ENCODE measurements at regions not wholly inside any gene's neighbourhood (a gene's known extent, or its start where the extent isn't known, plus 50 kb on each side); places are given as distances from the start of the nearest gene placed in this dataset.

DNA sequence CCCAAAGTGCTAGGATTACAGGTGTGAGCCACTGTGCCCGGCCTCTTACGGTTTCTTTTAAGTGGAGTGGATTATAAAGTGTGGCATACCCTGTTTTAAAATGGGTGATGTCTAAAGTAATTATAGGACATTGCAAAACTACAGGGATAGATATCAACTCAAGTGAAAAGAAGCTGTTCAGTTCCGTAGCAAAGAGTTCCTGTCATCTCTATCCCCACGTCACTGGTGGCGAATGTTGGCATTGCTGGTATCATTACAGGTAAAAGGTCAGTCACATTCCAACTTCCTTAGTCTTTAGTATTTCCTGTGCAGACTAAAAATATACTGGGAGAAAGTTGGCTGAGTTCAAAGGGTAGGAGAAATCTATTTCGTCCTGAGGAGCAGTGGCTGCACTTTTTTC is 95.6 kb upstream of the SLC38A2 start:
- TF ChIP-seq, protein P1, sequence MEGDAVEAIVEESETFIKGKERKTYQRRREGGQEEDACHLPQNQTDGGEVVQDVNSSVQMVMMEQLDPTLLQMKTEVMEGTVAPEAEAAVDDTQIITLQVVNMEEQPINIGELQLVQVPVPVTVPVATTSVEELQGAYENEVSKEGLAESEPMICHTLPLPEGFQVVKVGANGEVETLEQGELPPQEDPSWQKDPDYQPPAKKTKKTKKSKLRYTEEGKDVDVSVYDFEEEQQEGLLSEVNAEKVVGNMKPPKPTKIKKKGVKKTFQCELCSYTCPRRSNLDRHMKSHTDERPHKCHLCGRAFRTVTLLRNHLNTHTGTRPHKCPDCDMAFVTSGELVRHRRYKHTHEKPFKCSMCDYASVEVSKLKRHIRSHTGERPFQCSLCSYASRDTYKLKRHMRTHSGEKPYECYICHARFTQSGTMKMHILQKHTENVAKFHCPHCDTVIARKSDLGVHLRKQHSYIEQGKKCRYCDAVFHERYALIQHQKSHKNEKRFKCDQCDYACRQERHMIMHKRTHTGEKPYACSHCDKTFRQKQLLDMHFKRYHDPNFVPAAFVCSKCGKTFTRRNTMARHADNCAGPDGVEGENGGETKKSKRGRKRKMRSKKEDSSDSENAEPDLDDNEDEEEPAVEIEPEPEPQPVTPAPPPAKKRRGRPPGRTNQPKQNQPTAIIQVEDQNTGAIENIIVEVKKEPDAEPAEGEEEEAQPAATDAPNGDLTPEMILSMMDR (IDR thresholded peaks at IDR 0.05; ENCODE audit: borderline replicate concordance, extremely low read depth, insufficient read depth): no peak
- Histone ChIP-seq H3K36me3 (ENCODE audit: control insufficient read depth in 2 of 3, insufficient read depth in 3 of 3, low read length in 3 of 3) (no peaks in the 10 kb centered on the region), H3K4me1 (ENCODE audit: control insufficient read depth in 2 of 3, insufficient read depth in 2 of 3, low read depth in 1 of 3, low read length in 3 of 3) (peaks cover 0 to 6% (median 2%) of the 10 kb centered on the region in 3 donors), H3K9ac (ENCODE audit: low read length in 3 of 3) (no peak overlapping the region), H3K27ac (ENCODE audit: low read depth in 2 of 2, low read length in 2 of 2) (no peak overlapping the region), H3K9me3 (ENCODE audit: control insufficient read depth in 2 of 3, insufficient read depth in 1 of 3, low read length in 3 of 3) (no peaks in the 10 kb centered on the region), H3K27me3 (ENCODE audit: control insufficient read depth, insufficient read depth, low read length) (no peaks in the 10 kb centered on the region), H3K4me3 (ENCODE audit: low read length in 3 of 3) (no peak overlapping the region)
- intact Hi-C loops (cut with DNase I): no loop called here
- no peak for FAIRE-seq
- no peak for DNase-seq

DNA sequence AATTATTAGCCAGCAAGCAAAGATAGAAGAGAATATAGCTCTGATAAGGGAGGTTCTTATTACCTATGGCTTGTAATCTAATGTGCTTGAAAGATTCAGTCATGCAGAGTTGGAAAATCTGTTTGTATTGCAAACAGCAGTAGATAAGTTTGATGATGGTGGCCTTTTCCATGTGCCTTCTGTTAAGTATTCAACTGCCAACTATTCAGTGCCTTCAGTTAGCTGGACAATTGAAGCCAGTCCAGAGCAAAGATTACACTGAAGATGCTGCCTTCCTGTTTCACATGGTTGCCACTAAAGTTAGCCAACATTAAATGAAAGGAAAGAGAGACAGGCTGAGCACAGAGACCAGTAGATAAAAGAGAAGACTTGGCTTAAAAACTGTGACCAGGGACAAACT is 92.7 kb upstream of the SLC38A2 start:
- DNase-seq (no peak), FAIRE-seq (no peak)
- TF ChIP-seq, protein P1 (IDR thresholded peaks at IDR 0.05; ENCODE audit: borderline replicate concordance, extremely low read depth, insufficient read depth): no peak
- Histone ChIP-seq H3K9ac (ENCODE audit: low read length in 3 of 3) (no peak overlapping the region), H3K9me3 (ENCODE audit: control insufficient read depth in 2 of 3, insufficient read depth in 1 of 3, low read length in 3 of 3) (no peaks in the 10 kb centered on the region), H3K4me3 (ENCODE audit: low read length in 3 of 3) (no peak overlapping the region), H3K27me3 (ENCODE audit: control insufficient read depth, insufficient read depth, low read length) (no peaks in the 10 kb centered on the region), H3K27ac (ENCODE audit: low read depth in 2 of 2, low read length in 2 of 2) (no peak overlapping the region), H3K4me1 (ENCODE audit: control insufficient read depth in 2 of 3, insufficient read depth in 2 of 3, low read depth in 1 of 3, low read length in 3 of 3) (peaks cover 3 to 20% (median 9%) of the 10 kb centered on the region in 3 donors), H3K36me3 (ENCODE audit: control insufficient read depth in 2 of 3, insufficient read depth in 3 of 3, low read length in 3 of 3) (no peaks in the 10 kb centered on the region)
- intact Hi-C loops (cut with DNase I): no loop called here

GRCh38 chr12:46464863-46465262 is 92.3 kb upstream of the SLC38A2 start:
- TF ChIP-seq, protein P1 (IDR thresholded peaks at IDR 0.05; ENCODE audit: borderline replicate concordance, extremely low read depth, insufficient read depth): no peak
- H3K27ac ChIP-seq (ENCODE audit: low read depth in 2 of 2, low read length in 2 of 2): no peak overlapping the region

More at GRCh38 chr12:46464863-46465262, 92.3 kb upstream of the SLC38A2 start:
- intact Hi-C loops (cut with DNase I): no loop called here
- H3K27me3 ChIP-seq (ENCODE audit: control insufficient read depth, insufficient read depth, low read length): no peaks in the 10 kb centered on the region
- no peak overlapping the region for H3K4me3 ChIP-seq (ENCODE audit: low read length in 3 of 3)
- no peaks in the 10 kb centered on the region for H3K9me3 ChIP-seq (ENCODE audit: control insufficient read depth in 2 of 3, insufficient read depth in 1 of 3, low read length in 3 of 3)
- FAIRE-seq (no peak), DNase-seq (no peak)
- no peak overlapping the region for H3K9ac ChIP-seq (ENCODE audit: low read length in 3 of 3)
- peaks cover 3 to 23% (median 9%) of the 10 kb centered on the region in 3 donors for H3K4me1 ChIP-seq (ENCODE audit: control insufficient read depth in 2 of 3, insufficient read depth in 2 of 3, low read depth in 1 of 3, low read length in 3 of 3)
- H3K36me3 ChIP-seq (ENCODE audit: control insufficient read depth in 2 of 3, insufficient read depth in 3 of 3, low read length in 3 of 3): no peaks in the 10 kb centered on the region

Data from kidney (tissue), 13 donors.